Activated CD8-positive, alpha-beta memory T cell treated with anti-CD3 and anti-CD28 coated beads, Interleukin-2, amount 50 U/mL, for 4 hours (primary cell): ENCODE measurements at regions not wholly inside any gene's neighbourhood (a gene's known extent, or its start where the extent isn't known, plus 50 kb on each side); places are given as distances from the start of the nearest gene placed in this dataset.

Source experiments
- DNase-seq: peaks from one replicate; pipeline ENCODE4 v3.0.0-alpha.2; 2020

DNA sequence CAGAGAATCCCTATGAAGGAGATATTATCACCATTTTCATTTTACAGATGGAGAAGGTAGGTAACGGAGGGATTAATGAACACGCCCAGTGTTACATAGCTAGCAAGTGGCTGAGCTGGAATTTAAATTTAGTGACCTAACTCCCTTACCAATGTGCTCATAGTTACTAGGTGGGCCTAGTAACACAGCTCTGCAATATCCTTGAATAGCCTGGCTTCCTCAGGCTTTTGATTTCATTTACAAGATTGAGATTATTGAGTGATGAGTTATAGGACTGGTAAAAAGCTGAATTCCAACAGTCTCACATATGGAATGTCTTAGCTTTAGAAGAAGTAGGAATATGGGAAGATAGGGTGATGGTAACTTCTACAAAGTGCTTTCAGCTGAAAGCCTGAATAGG lies 336.3 kb upstream of the KIF2A start:
- no peak for DNase-seq

GRCh38 chr5:61970218-61970617 lies 335.8 kb upstream of the KIF2A start:
- no peak for DNase-seq

DNA sequence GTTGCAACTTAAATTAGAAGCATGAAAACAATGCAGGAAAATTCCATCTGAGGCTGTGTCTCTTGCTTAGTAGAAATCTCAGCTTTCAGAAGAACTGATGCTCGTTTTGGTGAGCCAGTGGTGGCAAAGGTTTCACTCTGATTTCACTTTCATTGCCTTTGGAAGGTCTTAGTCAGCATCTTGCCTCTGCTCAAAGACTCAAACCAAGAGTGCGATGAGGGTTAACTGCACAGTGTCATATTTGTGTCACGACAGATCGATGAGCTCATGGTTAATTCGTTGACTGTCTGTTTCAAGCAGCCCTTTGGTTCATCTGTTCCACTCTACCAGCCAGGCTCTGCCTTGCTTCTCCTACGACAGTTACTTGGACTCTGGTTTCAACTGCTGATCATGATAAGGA lies 331.3 kb upstream of the KIF2A start:
- no peak for DNase-seq

DNA sequence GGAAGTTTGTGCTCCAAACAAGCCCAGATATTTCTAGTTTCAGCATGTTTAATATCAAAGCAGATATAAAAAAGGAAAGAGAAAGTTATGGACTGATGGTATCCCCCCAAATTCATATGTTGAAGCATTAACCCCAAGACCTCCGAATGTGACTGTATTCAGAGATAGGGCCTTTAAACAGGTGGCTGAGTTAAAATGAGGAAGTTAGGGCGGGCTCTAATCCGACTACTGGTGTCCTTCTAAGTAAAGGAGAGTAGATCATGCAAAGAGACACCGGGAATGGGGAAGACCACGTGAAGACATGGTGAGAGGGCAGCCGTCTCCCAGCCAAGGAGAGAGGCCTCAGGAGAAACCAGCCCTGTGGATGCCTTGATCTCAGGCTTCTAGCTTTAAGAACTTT lies 324.1 kb upstream of the KIF2A start:
- DNase-seq = no peak

DNA sequence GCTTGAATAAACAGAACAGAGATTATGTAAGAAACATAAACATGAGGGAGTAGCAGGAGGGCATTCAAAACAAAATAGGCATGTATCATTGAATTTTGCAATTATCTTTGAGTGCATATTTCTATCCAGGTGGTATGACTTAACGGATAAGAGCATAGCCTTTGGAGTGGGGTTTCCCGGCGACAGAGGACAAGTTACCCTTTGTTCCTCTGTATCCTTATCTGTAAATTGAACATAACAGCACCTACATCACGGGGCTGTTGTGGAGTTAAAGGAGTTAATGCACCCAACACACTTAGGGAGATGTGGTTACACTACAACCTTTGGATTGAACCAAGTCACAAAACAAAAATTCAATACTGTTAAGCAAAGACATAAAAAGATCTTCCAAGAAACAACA lies 314.6 kb upstream of the KIF2A start:
- no peak for DNase-seq

DNA sequence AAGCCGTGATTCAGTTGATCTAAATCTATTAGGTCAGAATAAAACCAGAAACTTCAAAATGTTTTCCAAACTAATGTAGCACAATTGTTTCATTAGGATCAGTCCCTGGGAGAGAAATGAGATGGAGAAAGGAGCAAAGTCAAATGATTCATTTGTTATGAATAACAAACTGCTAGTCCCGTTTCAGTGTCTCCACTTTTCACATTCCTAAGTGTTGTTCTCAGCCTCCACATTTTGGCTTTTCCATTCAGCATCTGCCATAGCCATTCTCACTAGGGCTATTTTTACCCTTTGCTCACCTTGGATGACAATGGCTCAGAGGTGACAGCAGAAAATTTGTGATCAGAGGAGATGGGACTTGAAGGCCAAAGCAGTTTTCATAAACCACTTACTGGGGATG lies 314.1 kb upstream of the KIF2A start:
- DNase-seq = no peak

DNA sequence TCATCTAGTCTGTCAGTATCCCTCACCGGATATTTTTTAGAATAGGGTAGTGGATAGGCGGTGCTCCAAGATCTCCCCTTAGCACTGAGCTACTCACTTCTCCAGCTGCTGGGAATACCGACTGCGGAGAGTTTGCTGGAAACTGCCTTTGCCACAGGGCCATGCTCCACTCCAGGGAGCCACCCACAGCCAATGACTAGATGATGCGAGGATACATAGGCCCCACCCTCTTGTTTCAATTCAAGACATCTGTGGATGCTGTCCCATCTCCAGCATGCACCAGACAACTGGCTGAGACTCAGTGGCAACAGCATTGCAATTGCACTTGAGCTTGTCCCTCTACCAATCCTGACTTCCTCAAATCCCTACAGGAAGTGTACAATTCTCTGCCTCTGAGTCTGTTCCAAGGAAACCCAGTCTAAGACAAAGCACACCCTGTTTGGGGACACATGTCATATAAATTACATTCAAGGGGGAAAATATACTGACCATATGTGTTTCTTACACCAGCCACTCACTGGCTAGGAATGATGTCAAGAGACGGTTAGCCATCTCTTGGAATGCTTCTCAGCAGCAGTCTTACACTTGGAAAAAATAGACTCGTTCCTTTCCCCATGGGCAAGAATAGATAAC lies 312.6 kb upstream of the KIF2A start:
- DNase-seq = no peak

- DNase-seq = no peak
These were observed 311.8 kb upstream of the KIF2A start for GRCh38 chr5:61994171-61994570.

DNA sequence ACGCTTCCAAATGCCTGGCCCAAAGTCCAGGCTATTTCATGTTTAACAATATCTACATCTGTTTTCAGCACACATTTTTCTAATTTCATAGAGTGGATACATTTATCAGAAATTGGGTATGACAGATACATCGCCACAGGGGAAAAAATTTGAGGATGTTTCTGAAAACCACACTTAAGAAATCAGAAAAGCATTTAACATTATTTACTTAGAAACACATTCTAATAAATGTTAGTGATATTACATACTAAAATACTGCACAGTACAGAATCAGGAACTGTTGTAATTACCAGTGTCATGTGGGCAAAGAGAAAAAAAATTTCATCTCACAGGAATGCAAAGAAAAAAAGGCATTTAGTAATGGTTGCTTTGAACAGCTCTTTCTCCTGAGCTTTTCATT lies 310.5 kb upstream of the KIF2A start:
- DNase-seq = no peak

GRCh38 chr5:61999371-61999770 lies 306.6 kb upstream of the KIF2A start:
- no peak for DNase-seq

DNA sequence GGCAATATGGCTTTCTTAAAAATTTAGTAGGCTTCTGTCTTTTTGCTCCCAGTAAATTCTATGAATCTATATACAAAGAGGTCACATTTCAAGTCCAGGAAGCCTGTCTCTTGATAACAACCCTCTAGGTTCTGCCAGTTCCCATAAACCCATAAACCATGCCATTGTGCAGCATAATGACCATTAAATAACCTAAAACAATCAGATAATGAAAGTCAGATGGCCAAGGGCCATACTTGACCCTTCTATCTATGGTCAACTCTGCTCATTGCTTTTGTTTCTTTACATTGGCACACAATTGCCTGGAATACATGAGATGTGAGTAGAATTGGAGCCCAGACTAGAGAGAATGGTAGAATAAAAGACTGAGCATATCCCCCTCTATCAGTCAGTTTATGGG lies 305.4 kb upstream of the KIF2A start:
- no peak for DNase-seq

DNA sequence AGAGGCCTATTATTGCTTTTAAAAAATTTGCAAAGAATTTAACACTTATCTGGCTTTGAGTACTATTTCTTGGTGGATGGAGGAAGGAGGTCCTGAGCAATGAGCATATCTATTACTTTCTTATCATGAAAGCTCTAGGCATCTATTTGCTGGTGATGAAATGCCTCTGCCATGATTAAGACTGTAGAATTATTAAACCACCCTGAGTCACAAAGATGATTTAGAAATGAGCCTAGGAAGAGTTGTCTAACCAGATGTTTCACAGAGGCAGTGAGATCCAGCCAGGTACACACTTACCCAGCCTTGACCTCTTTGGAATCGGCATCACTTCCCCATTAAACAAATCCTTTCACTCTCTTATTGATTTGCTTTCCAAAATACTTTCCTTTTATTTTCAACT lies 304.4 kb upstream of the KIF2A start:
- DNase-seq = no peak

GRCh38 chr5:62002436-62002835 lies 303.6 kb upstream of the KIF2A start:
- no peak for DNase-seq

DNA sequence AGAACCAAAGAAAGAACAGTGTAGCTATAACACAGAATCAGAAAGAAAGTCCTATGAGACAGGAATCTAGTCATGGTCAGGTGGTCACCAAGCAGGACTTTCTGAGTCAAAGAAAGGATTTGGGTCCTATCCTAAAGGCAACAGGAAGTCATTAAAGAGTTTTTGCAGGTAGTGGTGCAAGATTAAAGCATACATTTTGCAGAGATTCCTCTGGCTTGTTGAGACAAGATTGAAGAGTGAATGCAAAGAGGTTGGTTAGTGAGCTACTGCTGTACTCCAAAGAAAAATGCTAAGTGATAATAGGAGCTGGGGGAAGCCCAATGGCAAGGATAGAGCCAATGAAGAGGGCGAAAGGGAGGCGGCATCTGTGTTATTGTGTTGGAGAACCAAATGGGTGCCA lies 300.5 kb upstream of the KIF2A start:
- DNase-seq = no peak

GRCh38 chr5:62007457-62007856 lies 298.5 kb upstream of the KIF2A start:
- no peak for DNase-seq

GRCh38 chr5:62011089-62011664 lies 294.8 kb upstream of the KIF2A start:
- DNase-seq = no peak

GRCh38 chr5:62017092-62017491 lies 288.9 kb upstream of the KIF2A start:
- no peak for DNase-seq

- DNase-seq = no peak
These were observed 276.7 kb upstream of the KIF2A start for GRCh38 chr5:62029303-62029702.

DNA sequence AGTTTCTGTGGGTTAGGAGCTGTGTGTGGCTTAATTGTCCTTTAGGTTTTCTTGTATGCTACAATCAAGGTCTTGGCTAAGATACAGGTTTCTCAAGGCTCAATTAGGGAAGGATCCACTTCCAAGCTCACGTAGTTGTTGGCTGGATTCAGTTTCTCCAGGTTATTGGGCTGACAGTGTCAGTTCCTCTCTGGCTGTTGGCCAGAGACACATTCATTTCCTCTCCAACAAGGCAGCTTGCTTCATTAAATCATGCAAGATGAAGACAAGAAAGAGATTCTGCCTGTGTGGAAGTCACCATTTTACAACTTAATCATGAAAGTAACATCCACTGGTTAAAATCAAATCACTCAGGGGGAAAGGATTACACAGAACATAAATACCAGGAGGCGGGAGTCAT lies 275.7 kb upstream of the KIF2A start:
- DNase-seq = no peak

DNA sequence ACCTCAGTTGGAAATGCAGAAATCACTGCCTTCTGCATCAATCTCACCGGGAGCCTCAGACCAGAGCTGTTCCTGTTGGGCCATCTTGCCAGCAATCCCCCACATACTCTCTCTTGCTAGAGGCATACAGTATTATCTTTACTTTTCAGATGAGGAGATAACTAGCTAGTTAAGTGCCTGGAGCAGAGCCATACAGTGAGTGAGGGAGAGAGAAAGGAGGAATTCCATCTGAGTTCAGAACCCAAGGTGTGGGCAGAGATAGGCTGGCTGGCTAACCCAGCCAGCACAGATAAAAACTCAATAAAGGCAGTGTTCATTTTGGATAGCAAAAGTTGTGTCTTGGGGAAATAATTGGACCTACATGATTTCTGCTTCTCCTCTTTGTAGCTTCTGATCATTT lies 268.0 kb upstream of the KIF2A start:
- DNase-seq = no peak

- no peak for DNase-seq
These were observed 264.8 kb upstream of the KIF2A start for GRCh38 chr5:62041156-62041756.

DNA sequence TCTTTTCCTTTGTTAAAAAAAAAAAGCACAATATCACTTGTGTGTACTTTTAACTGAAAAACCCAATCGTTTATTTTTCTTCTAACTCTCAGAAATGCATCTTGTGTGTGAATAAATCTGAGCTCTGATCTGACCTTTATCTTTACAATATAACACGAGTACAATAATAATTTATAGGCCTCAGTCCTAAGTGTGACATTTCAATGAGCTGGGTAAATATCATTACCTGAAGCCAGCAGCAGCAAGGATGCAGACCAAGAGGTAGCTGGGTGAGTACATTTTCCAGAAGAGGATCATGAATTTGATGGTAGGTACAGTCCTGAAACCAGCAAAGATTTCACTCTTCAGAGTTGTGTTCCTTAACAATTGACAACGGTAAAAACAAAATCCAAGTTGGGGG lies 264.0 kb upstream of the KIF2A start:
- no peak for DNase-seq

GRCh38 chr5:62043289-62044280 lies 262.4 kb upstream of the KIF2A start:
- DNase-seq = no peak

GRCh38 chr5:62044989-62045388 lies 261.0 kb upstream of the KIF2A start:
- DNase-seq = no peak
